ENCODE measurements at regions not wholly inside any gene's neighbourhood (a gene's known extent, or its start where the extent isn't known, plus 50 kb on each side); places are given as distances from the start of the nearest gene placed in this dataset.

- Histone ChIP-seq H3K4me3 (ENCODE audit: low read length) (no peak overlapping the region), H3K36me3 (ENCODE audit: control insufficient read depth, low read length) (no peaks in the 10 kb centered on the region), H3K4me1 (ENCODE audit: control insufficient read depth, low read length) (no peaks in the 10 kb centered on the region), H3F3A (ENCODE audit: control insufficient read depth, insufficient read depth) (no peaks in the 10 kb centered on the region), H3K9me3 (ENCODE audit: control insufficient read depth, insufficient read depth, low read length) (no peaks in the 10 kb centered on the region), H3K27me3 (ENCODE audit: control insufficient read depth, low read length) (no peaks in the 10 kb centered on the region), H3K9me2 (replicated peaks; ENCODE audit: control insufficient read depth, low read length) (no peaks in the 10 kb centered on the region), H4K20me1 (ENCODE audit: control insufficient read depth, insufficient read depth, low read depth, low read length) (no peaks in the 10 kb centered on the region), H3K4me2 (ENCODE audit: low read length) (no peak overlapping the region), H3K79me2 (ENCODE audit: control insufficient read depth, low read length) (no peaks in the 10 kb centered on the region), H3K27ac (ENCODE audit: low read depth, low read length) (no peak overlapping the region)
- TF ChIP-seq EZH2phosphoT487 (IDR thresholded peaks at IDR 0.05; ENCODE audit: borderline replicate concordance, low read length) (no peak), CTCF (IDR thresholded peaks at IDR 0.05; ENCODE audit: low read depth, low read length, poor library complexity, severe bottlenecking) (no peak)
These were observed 1384.2 kb downstream of the CDH11 start for GRCh38 chr16:63737633-63738032.

- H3K79me2 ChIP-seq (ENCODE audit: control insufficient read depth, low read length): no peaks in the 10 kb centered on the region
- no peaks in the 10 kb centered on the region for H3K4me1 ChIP-seq (ENCODE audit: control insufficient read depth, low read length)
- no peak overlapping the region for H3K4me3 ChIP-seq (ENCODE audit: low read length)
- no peak overlapping the region for H3K4me2 ChIP-seq (ENCODE audit: low read length)
- no peaks in the 10 kb centered on the region for H4K20me1 ChIP-seq (ENCODE audit: control insufficient read depth, insufficient read depth, low read depth, low read length)
- H3K9me3 ChIP-seq (ENCODE audit: control insufficient read depth, insufficient read depth, low read length): no peaks in the 10 kb centered on the region
- H3K36me3 ChIP-seq (ENCODE audit: control insufficient read depth, low read length): no peaks in the 10 kb centered on the region
- no peaks in the 10 kb centered on the region for H3K9me2 ChIP-seq (replicated peaks; ENCODE audit: control insufficient read depth, low read length)
- H3K27me3 ChIP-seq (ENCODE audit: control insufficient read depth, low read length): no peaks in the 10 kb centered on the region
- H3F3A ChIP-seq (ENCODE audit: control insufficient read depth, insufficient read depth): no peaks in the 10 kb centered on the region
- H3K27ac ChIP-seq (ENCODE audit: low read depth, low read length): no peak overlapping the region
- TF ChIP-seq CTCF (IDR thresholded peaks at IDR 0.05; ENCODE audit: low read depth, low read length, poor library complexity, severe bottlenecking) (no peak), EZH2phosphoT487 (IDR thresholded peaks at IDR 0.05; ENCODE audit: borderline replicate concordance, low read length) (no peak)
These were observed 1386.4 kb downstream of the CDH11 start for GRCh38 chr16:63735456-63735855.

GRCh38 chr16:63720848-63721247 lies 1401.0 kb downstream of the CDH11 start:
- TF ChIP-seq EZH2phosphoT487 (IDR thresholded peaks at IDR 0.05; ENCODE audit: borderline replicate concordance, low read length) (no peak), CTCF (IDR thresholded peaks at IDR 0.05; ENCODE audit: low read depth, low read length, poor library complexity, severe bottlenecking) (peak; percentile 11)
- H3K4me2 ChIP-seq (ENCODE audit: low read length): no peak overlapping the region
- H3K9me3 ChIP-seq (ENCODE audit: control insufficient read depth, insufficient read depth, low read length): no peaks in the 10 kb centered on the region
- no peaks in the 10 kb centered on the region for H4K20me1 ChIP-seq (ENCODE audit: control insufficient read depth, insufficient read depth, low read depth, low read length)
- H3K36me3 ChIP-seq (ENCODE audit: control insufficient read depth, low read length): no peaks in the 10 kb centered on the region
- no peaks in the 10 kb centered on the region for H3K27me3 ChIP-seq (ENCODE audit: control insufficient read depth, low read length)
- H3K9me2 ChIP-seq (replicated peaks; ENCODE audit: control insufficient read depth, low read length): no peaks in the 10 kb centered on the region
- H3K79me2 ChIP-seq (ENCODE audit: control insufficient read depth, low read length): no peaks in the 10 kb centered on the region
- H3K4me3 ChIP-seq (ENCODE audit: low read length): no peak overlapping the region
- H3F3A ChIP-seq (ENCODE audit: control insufficient read depth, insufficient read depth): no peaks in the 10 kb centered on the region
- no peaks in the 10 kb centered on the region for H3K4me1 ChIP-seq (ENCODE audit: control insufficient read depth, low read length)
- H3K27ac ChIP-seq (ENCODE audit: low read depth, low read length): no peak overlapping the region

- Histone ChIP-seq H3K36me3 (ENCODE audit: control insufficient read depth, low read length) (no peaks in the 10 kb centered on the region), H3K79me2 (ENCODE audit: control insufficient read depth, low read length) (no peaks in the 10 kb centered on the region), H3K9me2 (replicated peaks; ENCODE audit: control insufficient read depth, low read length) (no peaks in the 10 kb centered on the region), H3K4me3 (ENCODE audit: low read length) (no peak overlapping the region), H3F3A (ENCODE audit: control insufficient read depth, insufficient read depth) (no peaks in the 10 kb centered on the region), H3K4me2 (ENCODE audit: low read length) (no peak overlapping the region), H4K20me1 (ENCODE audit: control insufficient read depth, insufficient read depth, low read depth, low read length) (no peaks in the 10 kb centered on the region), H3K27me3 (ENCODE audit: control insufficient read depth, low read length) (no peaks in the 10 kb centered on the region), H3K27ac (ENCODE audit: low read depth, low read length) (no peak overlapping the region), H3K4me1 (ENCODE audit: control insufficient read depth, low read length) (no peaks in the 10 kb centered on the region), H3K9me3 (ENCODE audit: control insufficient read depth, insufficient read depth, low read length) (no peaks in the 10 kb centered on the region)
- no peak for TF ChIP-seq EZH2phosphoT487 (IDR thresholded peaks at IDR 0.05; ENCODE audit: borderline replicate concordance, low read length)
- TF ChIP-seq CTCF (IDR thresholded peaks at IDR 0.05; ENCODE audit: low read depth, low read length, poor library complexity, severe bottlenecking): no peak
These were observed 1401.9 kb downstream of the CDH11 start for GRCh38 chr16:63719926-63720325.

All from DOHH2 (cell line).